ENCODE measurements at regions not wholly inside any gene's neighbourhood (a gene's known extent, or its start where the extent isn't known, plus 50 kb on each side); places are given as distances from the start of the nearest gene placed in this dataset.

GRCh38 chr2:195296490-195296889, 360.5 kb upstream of the SLC39A10 start (continued):
- no peak for TF ChIP-seq USF2 (IDR thresholded peaks at IDR 0.05; ENCODE audit: borderline replicate concordance, low read depth, low read length)
- TF ChIP-seq YY1 (IDR thresholded peaks at IDR 0.05; ENCODE audit: low read depth): no peak
- TF ChIP-seq PBX3 (IDR thresholded peaks at IDR 0.05): no peak
- no peak for TF ChIP-seq JUND (IDR thresholded peaks at IDR 0.05)
- TF ChIP-seq MAX (IDR thresholded peaks at IDR 0.05; ENCODE audit: low read depth): no peak
- no peak for TF ChIP-seq SIN3A (IDR thresholded peaks at IDR 0.05; ENCODE audit: borderline replicate concordance, low read depth, low read length)

- Histone ChIP-seq H3F3A (replicated peaks; ENCODE audit: insufficient read depth) (no peaks in the 10 kb centered on the region), H3K4me1 (ENCODE audit: control insufficient read depth in 1 of 2, insufficient read depth in 2 of 2, low read depth in 1 of 2, low read length in 1 of 2) (no peaks in the 10 kb centered on the region), H4K20me1 (ENCODE audit: insufficient read depth) (no peaks in the 10 kb centered on the region), H3K9ac (no peak overlapping the region), H3K27me3 (ENCODE audit: insufficient read depth) (no peaks in the 10 kb centered on the region), H3K79me2 (ENCODE audit: insufficient read depth) (no peaks in the 10 kb centered on the region), H3K9me3 (no peaks in the 10 kb centered on the region), H3K4me3 (ENCODE audit: low read depth in 2 of 2, low read length in 1 of 2) (no peak overlapping the region), H3K9me2 (no peaks in the 10 kb centered on the region), H3K4me2 (no peak overlapping the region), H2AFZ (ENCODE audit: low read depth) (no peak overlapping the region), H3K36me3 (replicated peaks in 1 of 2; ENCODE audit: control insufficient read depth in 1 of 2, insufficient read depth in 2 of 2, low read length in 1 of 2) (no peaks in the 10 kb centered on the region), H3K27ac (ENCODE audit: low read depth in 2 of 2, low read length in 1 of 2) (no peak overlapping the region)
- CTCF ChIA-PET: interaction anchor here (0.6 kb wide), 1 partner anchor 83 kb away, joined by 3 read pairs; no protein-coding TSS in a partner anchor
- POLR2A ChIA-PET: no interaction called here
- TF ChIP-seq YY1 (IDR thresholded peaks at IDR 0.05; ENCODE audit: low read depth) (no peak), JUND (IDR thresholded peaks at IDR 0.05) (no peak), SIN3A (IDR thresholded peaks at IDR 0.05; ENCODE audit: borderline replicate concordance, low read depth, low read length) (no peak), REST (IDR thresholded peaks at IDR 0.05; ENCODE audit: low read depth, low read length) (no peak), RAD21 (IDR thresholded peaks at IDR 0.05; ENCODE audit: low read length) (no peak), TEAD4 (IDR thresholded peaks at IDR 0.05; ENCODE audit: borderline replicate concordance, insufficient read depth) (no peak), RXRA (IDR thresholded peaks at IDR 0.05; ENCODE audit: borderline replicate concordance, low read depth) (no peak), FOXJ3 (CRISPR knock-in tag; IDR thresholded peaks at IDR 0.05) (no peak), FOSL2 (IDR thresholded peaks at IDR 0.05; ENCODE audit: borderline replicate concordance, low read depth) (no peak), SMC3 (IDR thresholded peaks at IDR 0.05; ENCODE audit: low read depth, low read length) (no peak), NFIC (IDR thresholded peaks at IDR 0.05; ENCODE audit: borderline replicate concordance) (no peak), ZBTB33 (IDR thresholded peaks at IDR 0.05; ENCODE audit: borderline replicate concordance, low read depth) (no peak), EZH2phosphoT487 (IDR thresholded peaks at IDR 0.05; ENCODE audit: borderline replicate concordance, low read depth) (no peak), GABPA (IDR thresholded peaks at IDR 0.05; ENCODE audit: low read depth) (no peak), NRF1 (IDR thresholded peaks at IDR 0.05; ENCODE audit: low read depth, low read length) (no peak), ELF1 (IDR thresholded peaks at IDR 0.05) (no peak), CTCF (IDR thresholded peaks at IDR 0.05) (no peak)
- no peak for DNase-seq
These were observed 367.9 kb upstream of the SLC39A10 start for GRCh38 chr2:195289081-195289480.
